PFSK-1 (cell line): ENCODE measurements at regions not wholly inside any gene's neighbourhood (a gene's known extent, or its start where the extent isn't known, plus 50 kb on each side); places are given as distances from the start of the nearest gene placed in this dataset.

Experiments used
- POLR2AphosphoS5 ChIP-seq: IDR thresholded peaks from 2 replicates; pipeline ENCODE4 v1.6.1; 2012; ENCODE audit warnings: low read depth, mild to moderate bottlenecking, control low read depth, low read length, moderate library complexity
- SIN3A ChIP-seq: IDR thresholded peaks from 2 replicates; pipeline ENCODE4 v1.6.1; 2012; ENCODE audit warnings: mild to moderate bottlenecking, low read length, moderate library complexity, borderline replicate concordance; ENCODE audit not compliant: insufficient read depth

DNA sequence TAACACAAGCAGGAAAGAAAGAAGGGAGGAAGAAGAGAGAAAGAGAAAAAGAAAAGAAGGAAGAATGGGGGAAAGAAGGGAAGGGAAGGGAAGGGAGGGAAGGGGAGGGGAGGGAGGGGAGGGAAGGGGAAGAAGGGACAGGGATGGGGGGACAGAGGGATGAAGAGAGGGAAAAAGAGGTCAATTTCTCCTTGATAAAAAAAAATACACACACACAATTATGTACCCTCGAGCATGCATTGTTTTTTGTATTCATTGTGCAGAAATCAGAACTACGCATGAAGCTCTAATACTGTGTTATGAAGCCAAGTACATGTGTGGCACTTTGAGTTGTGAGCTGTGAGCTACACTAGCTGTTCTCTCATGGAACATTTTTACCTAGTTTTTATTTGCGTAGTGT lies 274.9 kb upstream of the CDH18 start:
- TF ChIP-seq SIN3A (no peak), POLR2AphosphoS5 (no peak)
